ENCODE measurements at regions not wholly inside any gene's neighbourhood (a gene's known extent, or its start where the extent isn't known, plus 50 kb on each side); places are given as distances from the start of the nearest gene placed in this dataset.
"Not testable (repeated sequence)": the region's sequence is repeated elsewhere in the genome, so short reads cannot be mapped to it uniquely, and the experiment has no call there.

GRCh38 chr4:57360681-57361080, 250.5 kb upstream of the IGFBP7 start:
- H3K27me3 Mint-ChIP-seq = no peaks in the 10 kb centered on the region
- no peaks in the 10 kb centered on the region for H3K4me1 Mint-ChIP-seq
- no peak for ATAC-seq (replicated peaks)
- no peak overlapping the region for H3K27ac Mint-ChIP-seq
- H3K9me3 Mint-ChIP-seq = peaks cover 8% of the 10 kb centered on the region
- H3K36me3 Mint-ChIP-seq (ENCODE audit: low read depth) = no peaks in the 10 kb centered on the region
- no peak overlapping the region for H3K4me3 Mint-ChIP-seq

- no peak for ATAC-seq (replicated peaks)
- no peaks in the 10 kb centered on the region for H3K27me3 Mint-ChIP-seq
Measured at GRCh38 chr4:57355101-57355665, 245.0 kb upstream of the IGFBP7 start.

DNA sequence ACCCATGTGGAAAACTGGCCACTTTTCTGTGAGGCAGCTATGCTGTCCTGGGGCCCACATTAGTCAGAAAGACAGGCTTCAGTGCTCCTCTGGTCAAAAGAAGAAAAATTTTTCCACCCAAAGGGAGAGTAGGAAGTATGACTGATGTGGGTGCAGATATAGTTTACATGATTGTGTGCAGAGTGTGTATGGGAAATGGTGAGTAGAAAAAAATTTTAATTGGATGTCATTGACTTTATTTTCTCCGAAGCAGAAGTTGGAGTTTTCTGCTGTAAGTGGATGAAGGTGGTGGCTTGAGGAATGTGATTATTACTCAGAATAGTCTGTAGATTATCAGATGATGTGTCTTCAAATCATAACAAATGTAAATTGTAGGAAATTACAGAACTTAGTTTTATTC, 241.5 kb upstream of the IGFBP7 start:
- Mint-ChIP-seq H3K27ac (no peak overlapping the region), H3K36me3 (ENCODE audit: low read depth) (no peaks in the 10 kb centered on the region), H3K4me1 (no peaks in the 10 kb centered on the region), H3K27me3 (no peaks in the 10 kb centered on the region), H3K4me3 (no peak overlapping the region), H3K9me3 (no peaks in the 10 kb centered on the region)
- no peak for ATAC-seq (replicated peaks)

More at GRCh38 chr4:57355101-57355665, 245.0 kb upstream of the IGFBP7 start:
- no peak overlapping the region for H3K4me3 Mint-ChIP-seq
- H3K36me3 Mint-ChIP-seq (ENCODE audit: low read depth) = no peaks in the 10 kb centered on the region
- H3K4me1 Mint-ChIP-seq = no peaks in the 10 kb centered on the region
- H3K9me3 Mint-ChIP-seq = peaks cover 8% of the 10 kb centered on the region
- no peak overlapping the region for H3K27ac Mint-ChIP-seq

- no peak overlapping the region for H3K27ac Mint-ChIP-seq
- no peaks in the 10 kb centered on the region for H3K36me3 Mint-ChIP-seq (ENCODE audit: low read depth)
- H3K9me3 Mint-ChIP-seq = no peaks in the 10 kb centered on the region
- no peaks in the 10 kb centered on the region for H3K4me1 Mint-ChIP-seq
- no peak overlapping the region for H3K4me3 Mint-ChIP-seq
- H3K27me3 Mint-ChIP-seq = peaks cover 2% of the 10 kb centered on the region
- ATAC-seq (replicated peaks) = no peak
Measured at GRCh38 chr4:57344296-57344695, 234.1 kb upstream of the IGFBP7 start.

- H3K27ac Mint-ChIP-seq = no peak overlapping the region
- H3K4me3 Mint-ChIP-seq = no peak overlapping the region
- no peaks in the 10 kb centered on the region for H3K4me1 Mint-ChIP-seq
- H3K9me3 Mint-ChIP-seq = no peaks in the 10 kb centered on the region
- H3K27me3 Mint-ChIP-seq = peaks cover 2% of the 10 kb centered on the region
- ATAC-seq (replicated peaks) = no peak
- H3K36me3 Mint-ChIP-seq (ENCODE audit: low read depth) = no peaks in the 10 kb centered on the region
Measured at GRCh38 chr4:57342411-57342810, 232.2 kb upstream of the IGFBP7 start.

DNA sequence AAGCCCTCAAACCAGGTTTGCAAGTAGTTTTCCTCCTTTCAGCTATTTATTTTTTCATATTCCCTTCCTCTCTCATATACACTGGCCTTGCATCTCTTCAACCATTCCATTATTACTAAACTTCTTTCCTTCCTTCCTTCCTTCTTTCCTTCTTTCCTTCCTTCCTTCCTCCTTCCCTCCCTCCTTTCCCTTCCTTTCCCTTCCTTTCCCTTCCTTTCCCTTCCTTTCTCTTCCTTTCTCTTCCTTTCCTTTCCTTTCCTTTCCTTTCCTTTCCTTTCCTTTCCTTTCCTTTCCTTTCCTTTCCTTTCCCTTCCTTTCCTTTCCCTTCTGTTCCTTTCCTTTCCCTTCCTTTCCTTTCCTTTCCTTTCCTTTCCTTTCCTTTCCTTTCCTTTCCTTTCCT, 228.7 kb upstream of the IGFBP7 start:
- H3K9me3 Mint-ChIP-seq; H3K36me3 Mint-ChIP-seq (ENCODE audit: low read depth); H3K27ac Mint-ChIP-seq; H3K27me3 Mint-ChIP-seq; H3K4me3 Mint-ChIP-seq; H3K4me1 Mint-ChIP-seq; ATAC-seq (replicated peaks): not testable (repeated sequence)

- Mint-ChIP-seq H3K9me3 (peaks cover 4% of the 10 kb centered on the region), H3K27me3 (no peaks in the 10 kb centered on the region), H3K36me3 (ENCODE audit: low read depth) (no peaks in the 10 kb centered on the region), H3K4me1 (no peaks in the 10 kb centered on the region), H3K27ac (no peak overlapping the region), H3K4me3 (no peak overlapping the region)
- ATAC-seq (replicated peaks) = no peak
Measured at GRCh38 chr4:57333684-57334083, 223.5 kb upstream of the IGFBP7 start.

DNA sequence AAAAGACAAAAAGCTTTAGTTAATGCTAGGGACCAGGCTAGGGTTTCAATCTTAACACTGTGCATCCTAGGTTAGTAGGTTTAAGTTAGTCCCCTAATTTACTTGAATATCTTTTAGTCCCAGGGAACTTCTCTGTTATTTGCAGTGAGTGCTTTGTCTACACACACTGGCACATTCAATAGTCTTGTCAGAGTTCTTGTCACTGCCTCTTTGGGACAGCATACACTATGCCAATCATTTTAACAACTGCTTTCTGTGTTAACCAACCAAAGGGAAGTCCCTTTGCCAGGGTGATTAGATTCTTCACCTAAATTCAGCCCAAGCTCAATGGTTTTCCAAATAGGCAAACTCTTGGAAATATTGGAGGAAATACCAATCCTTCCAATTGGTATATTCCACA, 221.8 kb upstream of the IGFBP7 start:
- H3K4me1 Mint-ChIP-seq = no peaks in the 10 kb centered on the region
- no peak overlapping the region for H3K27ac Mint-ChIP-seq
- ATAC-seq (replicated peaks) = no peak
- H3K27me3 Mint-ChIP-seq = no peaks in the 10 kb centered on the region
- H3K4me3 Mint-ChIP-seq = no peak overlapping the region
- H3K36me3 Mint-ChIP-seq (ENCODE audit: low read depth) = no peaks in the 10 kb centered on the region
- peaks cover 4% of the 10 kb centered on the region for H3K9me3 Mint-ChIP-seq

GRCh38 chr4:57329279-57329678, 219.1 kb upstream of the IGFBP7 start:
- ATAC-seq (replicated peaks) = no peak
- no peak overlapping the region for H3K4me3 Mint-ChIP-seq
- no peaks in the 10 kb centered on the region for H3K4me1 Mint-ChIP-seq
- H3K9me3 Mint-ChIP-seq = no peaks in the 10 kb centered on the region
- H3K36me3 Mint-ChIP-seq (ENCODE audit: low read depth) = no peaks in the 10 kb centered on the region
- no peak overlapping the region for H3K27ac Mint-ChIP-seq
- H3K27me3 Mint-ChIP-seq = no peaks in the 10 kb centered on the region

DNA sequence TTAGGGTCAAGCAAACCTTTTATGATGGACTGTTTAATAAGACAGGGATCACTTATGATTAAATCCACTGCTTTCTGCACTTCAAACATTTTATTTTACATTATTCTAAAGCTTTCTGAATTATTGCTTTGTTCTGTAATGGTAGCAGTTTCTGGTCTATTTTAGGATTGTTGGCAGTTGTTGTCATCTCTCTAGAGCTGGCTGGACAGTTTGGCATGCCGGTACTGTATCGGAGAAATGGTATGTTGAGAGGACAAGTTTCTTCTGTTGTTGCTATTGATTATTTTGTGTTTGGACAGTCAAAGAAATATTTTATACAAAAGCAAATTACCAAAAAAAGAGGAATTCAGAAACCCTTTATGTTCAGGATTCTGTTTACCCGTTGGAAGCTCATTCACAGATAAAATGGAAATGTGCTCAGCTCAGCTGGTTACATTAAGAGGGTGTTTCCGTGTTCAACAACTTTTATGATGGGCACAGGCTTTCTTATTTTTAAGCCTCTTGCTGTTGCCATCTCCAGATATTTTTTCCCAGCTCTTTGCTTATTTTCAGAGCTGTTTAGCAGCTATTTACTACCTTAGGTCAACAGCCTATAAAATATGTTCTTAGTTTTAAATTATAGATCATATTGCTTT, 214.6 kb upstream of the IGFBP7 start:
- Mint-ChIP-seq H3K36me3 (ENCODE audit: low read depth) (no peaks in the 10 kb centered on the region), H3K27me3 (no peaks in the 10 kb centered on the region), H3K9me3 (no peaks in the 10 kb centered on the region), H3K4me3 (no peak overlapping the region), H3K4me1 (no peaks in the 10 kb centered on the region), H3K27ac (no peak overlapping the region)
- no peak for ATAC-seq (replicated peaks)

- no peak overlapping the region for H3K4me3 Mint-ChIP-seq
- H3K27ac Mint-ChIP-seq = no peak overlapping the region
Measured at GRCh38 chr4:57320849-57321248, 210.7 kb upstream of the IGFBP7 start.

GRCh38 chr4:57320217-57320616, 210.0 kb upstream of the IGFBP7 start:
- H3K36me3 Mint-ChIP-seq (ENCODE audit: low read depth) = no peaks in the 10 kb centered on the region
- no peak overlapping the region for H3K4me3 Mint-ChIP-seq
- no peak for ATAC-seq (replicated peaks)
- H3K27me3 Mint-ChIP-seq = no peaks in the 10 kb centered on the region
- H3K27ac Mint-ChIP-seq = no peak overlapping the region
- H3K9me3 Mint-ChIP-seq = no peaks in the 10 kb centered on the region
- no peaks in the 10 kb centered on the region for H3K4me1 Mint-ChIP-seq

More at GRCh38 chr4:57320849-57321248, 210.7 kb upstream of the IGFBP7 start:
- H3K27me3 Mint-ChIP-seq = no peaks in the 10 kb centered on the region
- ATAC-seq (replicated peaks) = no peak
- no peaks in the 10 kb centered on the region for H3K36me3 Mint-ChIP-seq (ENCODE audit: low read depth)
- no peaks in the 10 kb centered on the region for H3K4me1 Mint-ChIP-seq
- no peaks in the 10 kb centered on the region for H3K9me3 Mint-ChIP-seq

DNA sequence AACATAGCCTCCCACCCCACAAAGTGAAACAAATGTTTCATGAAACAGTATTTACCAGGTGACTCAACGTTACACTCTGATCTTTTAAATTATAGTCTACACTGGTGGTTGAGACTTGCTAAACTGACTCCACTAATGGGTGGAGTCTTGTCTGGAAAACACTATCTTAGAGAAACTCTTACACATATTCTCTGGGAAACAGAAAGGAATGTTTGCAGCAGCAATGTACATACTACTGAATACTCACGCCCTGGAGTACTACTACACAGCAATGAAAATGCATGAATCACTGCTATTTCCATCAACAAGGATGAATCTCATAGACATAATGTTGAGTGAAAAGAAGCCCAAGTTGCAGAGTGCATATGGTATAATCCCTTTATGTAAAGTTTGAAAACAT, 208.5 kb upstream of the IGFBP7 start:
- no peaks in the 10 kb centered on the region for H3K36me3 Mint-ChIP-seq (ENCODE audit: low read depth)
- H3K4me3 Mint-ChIP-seq = no peak overlapping the region
- H3K4me1 Mint-ChIP-seq = no peaks in the 10 kb centered on the region
- ATAC-seq (replicated peaks) = no peak
- H3K9me3 Mint-ChIP-seq = no peaks in the 10 kb centered on the region
- no peaks in the 10 kb centered on the region for H3K27me3 Mint-ChIP-seq
- no peak overlapping the region for H3K27ac Mint-ChIP-seq

GRCh38 chr4:57314636-57315035, 204.5 kb upstream of the IGFBP7 start:
- Mint-ChIP-seq H3K4me3 (no peak overlapping the region), H3K4me1 (no peaks in the 10 kb centered on the region), H3K27me3 (no peaks in the 10 kb centered on the region), H3K36me3 (ENCODE audit: low read depth) (no peaks in the 10 kb centered on the region), H3K27ac (no peak overlapping the region), H3K9me3 (peaks cover 3% of the 10 kb centered on the region)
- no peak for ATAC-seq (replicated peaks)

DNA sequence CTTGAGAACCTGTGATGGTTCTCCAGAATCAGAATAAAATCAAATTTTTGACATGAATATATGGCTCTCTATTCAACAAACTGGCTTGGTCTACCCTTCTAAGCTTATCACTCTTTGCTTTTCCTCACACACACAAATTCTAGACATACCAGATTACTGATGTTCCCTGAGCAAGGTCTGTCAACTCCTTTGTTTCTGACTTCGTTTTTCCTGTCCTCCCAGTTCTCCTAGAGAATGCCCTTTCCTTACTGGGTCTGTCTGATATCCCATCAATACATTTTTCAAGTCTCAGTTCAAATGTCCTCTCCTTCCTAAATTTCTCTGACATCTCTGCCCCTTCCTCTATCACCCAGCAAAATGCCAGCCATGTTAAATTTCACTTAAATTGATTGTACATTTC, 202.1 kb upstream of the IGFBP7 start:
- no peaks in the 10 kb centered on the region for H3K27me3 Mint-ChIP-seq
- H3K4me3 Mint-ChIP-seq = no peak overlapping the region
- no peaks in the 10 kb centered on the region for H3K4me1 Mint-ChIP-seq
- peaks cover 3% of the 10 kb centered on the region for H3K9me3 Mint-ChIP-seq
- no peaks in the 10 kb centered on the region for H3K36me3 Mint-ChIP-seq (ENCODE audit: low read depth)
- no peak overlapping the region for H3K27ac Mint-ChIP-seq
- ATAC-seq (replicated peaks) = no peak

GRCh38 chr4:57309658-57310057, 199.5 kb upstream of the IGFBP7 start:
- H3K4me1 Mint-ChIP-seq = no peaks in the 10 kb centered on the region
- no peak overlapping the region for H3K27ac Mint-ChIP-seq
- no peaks in the 10 kb centered on the region for H3K36me3 Mint-ChIP-seq (ENCODE audit: low read depth)
- H3K27me3 Mint-ChIP-seq = peaks cover 4% of the 10 kb centered on the region
- peaks cover 3% of the 10 kb centered on the region for H3K9me3 Mint-ChIP-seq
- H3K4me3 Mint-ChIP-seq = no peak overlapping the region
- ATAC-seq (replicated peaks) = no peak

Data from activated T-helper 17 cell treated with anti-CD3 and anti-CD28 coated beads, Interleukin-2, amount 50 U/mL, for 72 hours (primary cell).